Keratinocyte (primary cell): ENCODE measurements at regions not wholly inside any gene's neighbourhood (a gene's known extent, or its start where the extent isn't known, plus 50 kb on each side); places are given as distances from the start of the nearest gene placed in this dataset.

ENCODE experiments used
- EZH2 ChIP-seq: IDR thresholded peaks from one replicate; pipeline ENCODE4 v1.6.1; 2012; ENCODE audit warnings: inconsistent platforms, mild to moderate bottlenecking, low read length, moderate library complexity
- TF ChIP-seq, protein P1 (sequence below), 3 experiments: IDR thresholded peaks in 1 of 3; conservative IDR thresholded peaks in 1 of 3; optimal IDR thresholded peaks in 1 of 3; 2 replicates in 2 of 3; 3 replicates in 1 of 3; pipeline versions ENCODE3 to v1.5.1; 2011; ENCODE audit warnings: low read length in 3 of 3, mild to moderate bottlenecking in 3 of 3, moderate library complexity in 2 of 3, control low read depth in 1 of 3, inconsistent platforms in 1 of 3; ENCODE audit not compliant: insufficient read depth in 2 of 3; ENCODE audit errors: extremely low read depth in 1 of 3

GRCh38 chr4:179112441-179113170 is 1670.4 kb upstream of the AGA start:
- TF ChIP-seq, protein P1, sequence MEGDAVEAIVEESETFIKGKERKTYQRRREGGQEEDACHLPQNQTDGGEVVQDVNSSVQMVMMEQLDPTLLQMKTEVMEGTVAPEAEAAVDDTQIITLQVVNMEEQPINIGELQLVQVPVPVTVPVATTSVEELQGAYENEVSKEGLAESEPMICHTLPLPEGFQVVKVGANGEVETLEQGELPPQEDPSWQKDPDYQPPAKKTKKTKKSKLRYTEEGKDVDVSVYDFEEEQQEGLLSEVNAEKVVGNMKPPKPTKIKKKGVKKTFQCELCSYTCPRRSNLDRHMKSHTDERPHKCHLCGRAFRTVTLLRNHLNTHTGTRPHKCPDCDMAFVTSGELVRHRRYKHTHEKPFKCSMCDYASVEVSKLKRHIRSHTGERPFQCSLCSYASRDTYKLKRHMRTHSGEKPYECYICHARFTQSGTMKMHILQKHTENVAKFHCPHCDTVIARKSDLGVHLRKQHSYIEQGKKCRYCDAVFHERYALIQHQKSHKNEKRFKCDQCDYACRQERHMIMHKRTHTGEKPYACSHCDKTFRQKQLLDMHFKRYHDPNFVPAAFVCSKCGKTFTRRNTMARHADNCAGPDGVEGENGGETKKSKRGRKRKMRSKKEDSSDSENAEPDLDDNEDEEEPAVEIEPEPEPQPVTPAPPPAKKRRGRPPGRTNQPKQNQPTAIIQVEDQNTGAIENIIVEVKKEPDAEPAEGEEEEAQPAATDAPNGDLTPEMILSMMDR (optimal IDR thresholded peaks at IDR 0.05 in 1 of 3, IDR thresholded peaks at IDR 0.05 in 1 of 3, conservative IDR thresholded peaks at IDR 0.05 in 1 of 3; ENCODE audit: extremely low read depth in 1 of 3, insufficient read depth in 2 of 3, low read length in 3 of 3) = no peak
- no peak for TF ChIP-seq EZH2
